Calu3 (cell line): ENCODE measurements at regions not wholly inside any gene's neighbourhood (a gene's known extent, or its start where the extent isn't known, plus 50 kb on each side); places are given as distances from the start of the nearest gene placed in this dataset.
"Not testable (repeated sequence)": the region's sequence is repeated elsewhere in the genome, so short reads cannot be mapped to it uniquely, and the experiment has no call there.

Experiments used
- BruUV-seq: library from RNA; stranded (reverse); fragments of 400-500 nt; replicated peaks from 2 replicates; lab custom pipeline; 2021; lab: Mats Ljungman, UMichigan
- CTCF ChIA-PET: fragments of 300-600 bp; sonication (Branson Sonifier 250); formaldehyde crosslinking; loops from one replicate; lab custom pipeline; 2022; ENCODE audit warnings: antibody characterized with exemption; lab: Charles Lee
- DNase-seq: peaks from one replicate; pipeline ENCODE4 v3.0.0; 2022
- H3K27ac Mint-ChIP-seq: one replicate; pipeline ENCODE4 v1.8.0; 2022; ENCODE audit warnings: mixed read lengths; ENCODE audit not compliant: unreplicated experiment
- H3K27me3 Mint-ChIP-seq: one replicate; pipeline ENCODE4 v1.8.0; 2022; ENCODE audit warnings: mixed read lengths; ENCODE audit not compliant: unreplicated experiment
- H3K36me3 Mint-ChIP-seq: one replicate; pipeline ENCODE4 v1.8.0; 2022; ENCODE audit warnings: mild to moderate bottlenecking, moderate library complexity, mixed read lengths; ENCODE audit not compliant: insufficient read depth, unreplicated experiment
- H3K4me1 Mint-ChIP-seq: one replicate; pipeline ENCODE4 v1.8.0; 2022; ENCODE audit warnings: mild to moderate bottlenecking, low read depth, mixed read lengths; ENCODE audit not compliant: unreplicated experiment
- H3K4me3 Mint-ChIP-seq: one replicate; pipeline ENCODE4 v1.8.0; 2022; ENCODE audit warnings: mild to moderate bottlenecking, low read depth, moderate library complexity, mixed read lengths; ENCODE audit not compliant: unreplicated experiment
- H3K9me3 Mint-ChIP-seq: one replicate; pipeline ENCODE4 v1.8.0; 2022; ENCODE audit warnings: low read depth, mixed read lengths; ENCODE audit not compliant: unreplicated experiment
- CTCF ChIP-seq: fragments of 200-600 bp; IDR thresholded peaks from one replicate; pipeline ENCODE4 v1.8.0; 2022; ENCODE audit warnings: antibody characterized with exemption; ENCODE audit not compliant: unreplicated experiment
- intact Hi-C: fragments of 100-400 bp; cut with micrococcal nuclease; formaldehyde crosslinking; loops from one replicate; pipeline ENCODE4 v1.10.0; 2022; ENCODE audit not compliant: unreplicated experiment

GRCh38 chr5:78716206-78716605 lies 67.6 kb upstream of the LHFPL2 start:
- CTCF ChIA-PET, result interaction anchor here (0.8 to 1.5 kb wide), 3 partner anchors 11 to 26 kb away, joined by 3 to 7 read pairs (median 3); no protein-coding TSS in a partner anchor
- Mint-ChIP-seq H3K36me3 (no peaks in the 10 kb centered on the region), H3K27me3 (no peaks in the 10 kb centered on the region), H3K9me3 (peaks cover 2% of the 10 kb centered on the region), H3K27ac (no peak overlapping the region), H3K4me1 (peaks cover 38% of the 10 kb centered on the region), H3K4me3 (no peak overlapping the region)
- no peak for TF ChIP-seq CTCF
- intact Hi-C loops, result no loop called here
- BruUV-seq, result no TSS peak
- DNase-seq, result peak; percentile 28

GRCh38 chr5:78715351-78715750 lies 66.8 kb upstream of the LHFPL2 start:
- peaks cover 37% of the 10 kb centered on the region for H3K4me1 Mint-ChIP-seq
- H3K27me3 Mint-ChIP-seq, DNase-seq, BruUV-seq, H3K27ac Mint-ChIP-seq, H3K4me3 Mint-ChIP-seq, intact Hi-C loops, H3K36me3 Mint-ChIP-seq, H3K9me3 Mint-ChIP-seq: not testable (repeated sequence)
- CTCF ChIA-PET, result interaction anchor here (0.8 to 1.5 kb wide), 2 partner anchors 16 to 25 kb away, joined by 3 to 7 read pairs; no protein-coding TSS in a partner anchor

- intact Hi-C loops, H3K4me3 Mint-ChIP-seq, H3K9me3 Mint-ChIP-seq: not testable (repeated sequence)
Measured at GRCh38 chr5:78711670-78712069, 63.1 kb upstream of the LHFPL2 start.

GRCh38 chr5:78709729-78710430 lies 61.3 kb upstream of the LHFPL2 start:
- H3K4me3 Mint-ChIP-seq, BruUV-seq, intact Hi-C loops, H3K27me3 Mint-ChIP-seq, H3K27ac Mint-ChIP-seq, H3K9me3 Mint-ChIP-seq, H3K36me3 Mint-ChIP-seq, CTCF ChIA-PET, DNase-seq: not testable (repeated sequence)
- peaks cover 20% of the 10 kb centered on the region for H3K4me1 Mint-ChIP-seq

More at GRCh38 chr5:78711670-78712069, 63.1 kb upstream of the LHFPL2 start:
- CTCF ChIA-PET, H3K27me3 Mint-ChIP-seq, H3K36me3 Mint-ChIP-seq, DNase-seq, H3K27ac Mint-ChIP-seq, BruUV-seq: not testable (repeated sequence)
- H3K4me1 Mint-ChIP-seq, result peaks cover 21% of the 10 kb centered on the region

- intact Hi-C loops, result no loop called here
- Mint-ChIP-seq H3K27me3 (no peaks in the 10 kb centered on the region), H3K36me3 (no peaks in the 10 kb centered on the region), H3K4me3 (no peak overlapping the region), H3K27ac (peak overlapping the region; percentile 16), H3K9me3 (peaks cover 8% of the 10 kb centered on the region), H3K4me1 (peaks cover 26% of the 10 kb centered on the region)
- DNase-seq, result no peak
- BruUV-seq, result no TSS peak
- no peak for TF ChIP-seq CTCF
- CTCF ChIA-PET, result interaction anchor here (0.7 kb wide), 1 partner anchor 892 kb away, joined by 4 read pairs; no protein-coding TSS in a partner anchor
Measured at GRCh38 chr5:78706825-78707224, 58.3 kb upstream of the LHFPL2 start.

- Mint-ChIP-seq H3K4me1 (peaks cover 30% of the 10 kb centered on the region), H3K4me3 (no peak overlapping the region), H3K9me3 (peaks cover 8% of the 10 kb centered on the region), H3K27ac (peak overlapping the region; percentile 16), H3K27me3 (no peaks in the 10 kb centered on the region), H3K36me3 (no peaks in the 10 kb centered on the region)
- no peak for TF ChIP-seq CTCF
- CTCF ChIA-PET, result no interaction called here
- DNase-seq, result no peak
- BruUV-seq, result no TSS peak
- intact Hi-C loops, result no loop called here
Measured at GRCh38 chr5:78706381-78706780, 57.8 kb upstream of the LHFPL2 start.
